ENCODE measurements at regions not wholly inside any gene's neighbourhood (a gene's known extent, or its start where the extent isn't known, plus 50 kb on each side); places are given as distances from the start of the nearest gene placed in this dataset.

DNA sequence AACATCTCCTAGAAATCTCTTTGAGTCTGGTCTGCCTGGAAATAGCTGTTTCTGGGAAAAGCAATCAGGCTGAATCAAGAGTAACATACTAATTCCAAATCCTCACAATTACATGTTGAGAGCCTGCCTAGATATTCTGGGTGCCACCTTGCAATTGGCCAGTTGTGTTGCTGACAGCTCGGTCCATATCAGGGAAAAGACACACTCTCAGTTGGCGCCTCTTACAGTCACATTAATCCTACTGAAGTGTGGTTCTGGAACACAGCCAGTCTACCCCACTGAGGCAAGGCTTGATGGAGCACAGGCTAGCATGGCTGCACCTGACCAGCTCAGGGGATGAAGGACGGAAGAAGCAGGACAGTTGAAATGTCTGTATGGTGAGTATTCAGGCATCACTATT is 121.4 kb upstream of the TAB2 start:
- Histone ChIP-seq H3K36me3 (ENCODE audit: insufficient read depth, low read length) (no peaks in the 10 kb centered on the region), H3K4me1 (ENCODE audit: insufficient read depth, low read length) (no peaks in the 10 kb centered on the region), H3K27me3 (ENCODE audit: control insufficient read depth in 1 of 2, insufficient read depth in 2 of 2, low read length in 2 of 2) (no peaks in the 10 kb centered on the region), H3K27ac (ENCODE audit: low read depth in 1 of 2, low read length in 2 of 2) (no peak overlapping the region), H3K4me3 (ENCODE audit: low read length) (no peak overlapping the region), H3K9me3 (ENCODE audit: control insufficient read depth in 1 of 2, insufficient read depth in 1 of 2, low read length in 2 of 2) (peaks cover 8 to 12% of the 10 kb centered on the region in 2 experiments)
- H3K27me3 Mint-ChIP-seq, result no peaks in the 10 kb centered on the region
- intact Hi-C loops (cut with DNase I, micrococcal nuclease), result no loop called here
- TF ChIP-seq, protein P1, sequence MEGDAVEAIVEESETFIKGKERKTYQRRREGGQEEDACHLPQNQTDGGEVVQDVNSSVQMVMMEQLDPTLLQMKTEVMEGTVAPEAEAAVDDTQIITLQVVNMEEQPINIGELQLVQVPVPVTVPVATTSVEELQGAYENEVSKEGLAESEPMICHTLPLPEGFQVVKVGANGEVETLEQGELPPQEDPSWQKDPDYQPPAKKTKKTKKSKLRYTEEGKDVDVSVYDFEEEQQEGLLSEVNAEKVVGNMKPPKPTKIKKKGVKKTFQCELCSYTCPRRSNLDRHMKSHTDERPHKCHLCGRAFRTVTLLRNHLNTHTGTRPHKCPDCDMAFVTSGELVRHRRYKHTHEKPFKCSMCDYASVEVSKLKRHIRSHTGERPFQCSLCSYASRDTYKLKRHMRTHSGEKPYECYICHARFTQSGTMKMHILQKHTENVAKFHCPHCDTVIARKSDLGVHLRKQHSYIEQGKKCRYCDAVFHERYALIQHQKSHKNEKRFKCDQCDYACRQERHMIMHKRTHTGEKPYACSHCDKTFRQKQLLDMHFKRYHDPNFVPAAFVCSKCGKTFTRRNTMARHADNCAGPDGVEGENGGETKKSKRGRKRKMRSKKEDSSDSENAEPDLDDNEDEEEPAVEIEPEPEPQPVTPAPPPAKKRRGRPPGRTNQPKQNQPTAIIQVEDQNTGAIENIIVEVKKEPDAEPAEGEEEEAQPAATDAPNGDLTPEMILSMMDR (IDR thresholded peaks at IDR 0.05), result no peak
- CTCF ChIA-PET, result interaction anchor here (0.9 kb wide), 1 partner anchor 114 kb away, joined by 3 read pairs; no protein-coding TSS in a partner anchor
- H3K27ac Mint-ChIP-seq, result no peak overlapping the region
- H3K9me3 Mint-ChIP-seq, result peaks cover 18% of the 10 kb centered on the region
- no peak overlapping the region for H3K4me3 Mint-ChIP-seq
- no peak for DNase-seq
- H3K36me3 Mint-ChIP-seq (ENCODE audit: low read depth), result peaks cover 18% of the 10 kb centered on the region
- POLR2A ChIA-PET, result interaction anchor here (1.5 to 2.3 kb wide), 2 partner anchors 12 to 16 kb away, joined by 3 to 5 read pairs; no protein-coding TSS in a partner anchor
- H3K4me1 Mint-ChIP-seq (ENCODE audit: low read depth), result no peaks in the 10 kb centered on the region
- no peak for ATAC-seq (ENCODE audit: poor library complexity)

GRCh38 chr6:149197482-149197881 is 120.0 kb upstream of the TAB2 start:
- no peaks in the 10 kb centered on the region for H3K27me3 Mint-ChIP-seq
- ChIA-PET CTCF (no interaction called here), POLR2A (interaction anchor here (1.1 kb wide), 1 partner anchor 8 kb away, joined by 4 read pairs; no protein-coding TSS in a partner anchor)
- DNase-seq, result no peak
- no peak overlapping the region for H3K27ac ChIP-seq (ENCODE audit: low read depth in 1 of 2, low read length in 2 of 2)
- no peak for ATAC-seq (ENCODE audit: poor library complexity)
- H3K36me3 ChIP-seq (ENCODE audit: insufficient read depth, low read length), result no peaks in the 10 kb centered on the region
- peaks cover 18% of the 10 kb centered on the region for H3K9me3 Mint-ChIP-seq
- no peak overlapping the region for H3K27ac Mint-ChIP-seq
- H3K4me3 Mint-ChIP-seq, result no peak overlapping the region
- TF ChIP-seq, protein P1 (IDR thresholded peaks at IDR 0.05), result no peak
- no peaks in the 10 kb centered on the region for H3K4me1 ChIP-seq (ENCODE audit: insufficient read depth, low read length)
- peaks cover 10 to 12% of the 10 kb centered on the region in 2 experiments for H3K9me3 ChIP-seq (ENCODE audit: control insufficient read depth in 1 of 2, insufficient read depth in 1 of 2, low read length in 2 of 2)
- intact Hi-C loops (cut with DNase I, micrococcal nuclease), result no loop called here
- peaks cover 18% of the 10 kb centered on the region for H3K36me3 Mint-ChIP-seq (ENCODE audit: low read depth)
- H3K4me3 ChIP-seq (ENCODE audit: low read length), result no peak overlapping the region
- no peaks in the 10 kb centered on the region for H3K4me1 Mint-ChIP-seq (ENCODE audit: low read depth)
- no peaks in the 10 kb centered on the region for H3K27me3 ChIP-seq (ENCODE audit: control insufficient read depth in 1 of 2, insufficient read depth in 2 of 2, low read length in 2 of 2)

DNA sequence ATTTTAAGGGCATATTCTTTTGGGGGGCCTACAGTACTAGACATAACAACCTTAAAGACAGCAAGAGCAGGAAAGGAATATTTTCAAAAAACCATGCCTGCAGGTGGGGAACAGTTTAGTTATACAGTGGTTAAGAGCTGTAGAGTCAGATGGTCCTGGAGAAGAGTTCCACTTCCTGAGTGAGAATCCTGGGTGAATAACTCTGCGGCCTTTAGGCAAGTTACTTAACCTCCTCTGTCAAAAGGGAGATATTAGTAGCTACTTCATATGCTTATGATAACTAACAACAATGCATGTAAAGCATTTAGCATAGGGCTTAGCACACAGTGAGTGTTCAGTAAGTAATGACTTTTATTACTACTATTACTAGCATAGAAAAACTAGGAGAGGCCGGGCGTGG is 119.2 kb upstream of the TAB2 start:
- ChIA-PET POLR2A (interaction anchor here (1.1 kb wide), 1 partner anchor 9 kb away, joined by 4 read pairs; no protein-coding TSS in a partner anchor), CTCF (interaction anchor here (1.0 kb wide), 1 partner anchor 110 kb away, joined by 4 read pairs; no protein-coding TSS in a partner anchor)
- Mint-ChIP-seq H3K4me3 (no peak overlapping the region), H3K4me1 (ENCODE audit: low read depth) (no peaks in the 10 kb centered on the region), H3K9me3 (peaks cover 18% of the 10 kb centered on the region), H3K36me3 (ENCODE audit: low read depth) (peaks cover 18% of the 10 kb centered on the region), H3K27ac (no peak overlapping the region), H3K27me3 (no peaks in the 10 kb centered on the region)
- Histone ChIP-seq H3K27ac (ENCODE audit: low read depth in 1 of 2, low read length in 2 of 2) (no peak overlapping the region), H3K27me3 (ENCODE audit: control insufficient read depth in 1 of 2, insufficient read depth in 2 of 2, low read length in 2 of 2) (no peaks in the 10 kb centered on the region), H3K4me1 (ENCODE audit: insufficient read depth, low read length) (no peaks in the 10 kb centered on the region), H3K4me3 (ENCODE audit: low read length) (no peak overlapping the region), H3K9me3 (ENCODE audit: control insufficient read depth in 1 of 2, insufficient read depth in 1 of 2, low read length in 2 of 2) (peaks cover 10 to 12% of the 10 kb centered on the region in 2 experiments), H3K36me3 (ENCODE audit: insufficient read depth, low read length) (no peaks in the 10 kb centered on the region)
- intact Hi-C loops (cut with DNase I, micrococcal nuclease), result no loop called here
- DNase-seq (no peak), ATAC-seq (ENCODE audit: poor library complexity) (no peak)
- TF ChIP-seq, protein P1 (IDR thresholded peaks at IDR 0.05), result no peak

Measured in CD4-positive, alpha-beta T cell (primary cell).